Activated B cell treated with CpG ODN at 0.5 μM for 24 hours (primary cell): ENCODE measurements at regions not wholly inside any gene's neighbourhood (a gene's known extent, or its start where the extent isn't known, plus 50 kb on each side); places are given as distances from the start of the nearest gene placed in this dataset.
"Not testable (repeated sequence)": the region's sequence is repeated elsewhere in the genome, so short reads cannot be mapped to it uniquely, and the experiment has no call there.

ENCODE experiments used
- ATAC-seq: fragments of 200-7000 bp; cut with Tn5 transposase; one replicate; pipeline ENCODE4 v1.10.0; 2021; ENCODE audit warnings: low read depth, mild to moderate bottlenecking, moderate library complexity
- CTCF ChIA-PET: fragments of 350-600 bp; sonication (Branson Sonifier 250); formaldehyde crosslinking; loops from one replicate; lab custom pipeline; 2021; ENCODE audit warnings: antibody characterized with exemption; lab: Charles Lee
- POLR2A ChIA-PET: fragments of 350-600 bp; sonication (Branson Sonifier 250); formaldehyde crosslinking; loops from one replicate; lab custom pipeline; 2021; ENCODE audit warnings: antibody characterized with exemption; lab: Charles Lee
- DNase-seq: peaks from one replicate; pipeline ENCODE4 v3.0.0; 2022
- H3K27ac Mint-ChIP-seq: one replicate; pipeline ENCODE4 v1.8.0; 2020; ENCODE audit warnings: mixed read lengths
- H3K27me3 Mint-ChIP-seq: one replicate; pipeline ENCODE4 v1.8.0; 2021; ENCODE audit warnings: mixed read lengths
- H3K36me3 Mint-ChIP-seq: one replicate; pipeline ENCODE4 v1.8.0; 2021; ENCODE audit warnings: low read depth, mixed read lengths
- H3K4me1 Mint-ChIP-seq: one replicate; pipeline ENCODE4 v1.8.0; 2021; ENCODE audit warnings: mixed read lengths
- H3K4me3 Mint-ChIP-seq: one replicate; pipeline ENCODE4 v1.8.0; 2020; ENCODE audit warnings: mild to moderate bottlenecking, mixed read lengths
- H3K9me3 Mint-ChIP-seq: one replicate; pipeline ENCODE4 v1.8.0; 2020; ENCODE audit warnings: mixed read lengths
- CTCF ChIP-seq: fragments of 200-600 bp; IDR thresholded peaks from one replicate; pipeline ENCODE4 v1.8.0; 2022; ENCODE audit warnings: antibody characterized with exemption, mild to moderate bottlenecking
- intact Hi-C: fragments of 100-400 bp; cut with micrococcal nuclease; formaldehyde crosslinking; loops from one replicate; pipeline ENCODE4 v1.15.1; 2024

GRCh38 chr17:72461757-72462156, 340.9 kb downstream of the SOX9 start:
- Mint-ChIP-seq H3K27ac (no peak overlapping the region), H3K36me3 (no peaks in the 10 kb centered on the region), H3K27me3 (no peaks in the 10 kb centered on the region), H3K9me3 (no peaks in the 10 kb centered on the region), H3K4me3 (no peak overlapping the region), H3K4me1 (no peaks in the 10 kb centered on the region)
- ATAC-seq (no peak), DNase-seq (no peak)
- intact Hi-C loops, result no loop called here
- POLR2A ChIA-PET, result interaction anchor here (0.6 kb wide), 1 partner anchor 30 kb away, joined by 5 read pairs; no protein-coding TSS in a partner anchor
- TF ChIP-seq CTCF, result no peak
- CTCF ChIA-PET, result no interaction called here

GRCh38 chr17:72462407-72462806, 341.6 kb downstream of the SOX9 start:
- intact Hi-C loops, result no loop called here

GRCh38 chr17:72462814-72463213, 342.0 kb downstream of the SOX9 start:
- Mint-ChIP-seq H3K27ac (no peak overlapping the region), H3K9me3 (no peaks in the 10 kb centered on the region), H3K4me3 (no peak overlapping the region), H3K27me3 (no peaks in the 10 kb centered on the region), H3K4me1 (no peaks in the 10 kb centered on the region), H3K36me3 (no peaks in the 10 kb centered on the region)
- ChIA-PET CTCF (no interaction called here), POLR2A (no interaction called here)
- intact Hi-C loops, result no loop called here
- DNase-seq (no peak), ATAC-seq (no peak)
- no peak for TF ChIP-seq CTCF

More at GRCh38 chr17:72462407-72462806, 341.6 kb downstream of the SOX9 start:
- Mint-ChIP-seq H3K27ac (no peak overlapping the region), H3K9me3 (no peaks in the 10 kb centered on the region), H3K4me1 (no peaks in the 10 kb centered on the region), H3K27me3 (no peaks in the 10 kb centered on the region), H3K36me3 (no peaks in the 10 kb centered on the region), H3K4me3 (no peak overlapping the region)
- CTCF ChIA-PET, result no interaction called here
- ATAC-seq (no peak), DNase-seq (no peak)
- TF ChIP-seq CTCF, result no peak
- POLR2A ChIA-PET, result no interaction called here

- no peak for TF ChIP-seq CTCF
- Mint-ChIP-seq H3K36me3 (no peaks in the 10 kb centered on the region), H3K27ac (no peak overlapping the region), H3K27me3 (no peaks in the 10 kb centered on the region), H3K4me1 (no peaks in the 10 kb centered on the region), H3K4me3 (no peak overlapping the region), H3K9me3 (no peaks in the 10 kb centered on the region)
- POLR2A ChIA-PET, result no interaction called here
- ATAC-seq (no peak), DNase-seq (no peak)
- intact Hi-C loops, result loop anchor here (2.0 kb wide), 1 partner anchor 43 kb away; no protein-coding TSS in a partner anchor
- CTCF ChIA-PET, result no interaction called here
Observed at GRCh38 chr17:72463287-72464102, 342.7 kb downstream of the SOX9 start.

GRCh38 chr17:72464221-72464620, 343.4 kb downstream of the SOX9 start:
- ATAC-seq, H3K4me3 Mint-ChIP-seq, H3K27me3 Mint-ChIP-seq, POLR2A ChIA-PET, H3K27ac Mint-ChIP-seq, H3K4me1 Mint-ChIP-seq, CTCF ChIA-PET, H3K36me3 Mint-ChIP-seq, H3K9me3 Mint-ChIP-seq, DNase-seq: not testable (repeated sequence)
- intact Hi-C loops, result loop anchor here (2.0 kb wide), 1 partner anchor 43 kb away; no protein-coding TSS in a partner anchor
